Panc1 (cell line): ENCODE measurements at regions not wholly inside any gene's neighbourhood (a gene's known extent, or its start where the extent isn't known, plus 50 kb on each side); places are given as distances from the start of the nearest gene placed in this dataset.

Experiments used
- ATAC-seq: fragments of 200-7000 bp; cut with Tn5 transposase; 2 replicates; pipeline ENCODE4 v1.9.1; 2020; ENCODE audit warnings: mild to moderate bottlenecking, moderate library complexity
- BruUV-seq: library from RNA; stranded (reverse); fragments of 400-500 nt; replicated peaks from 2 replicates; lab custom pipeline; 2021; lab: Mats Ljungman, UMichigan
- CTCF ChIA-PET: fragments of 300-600 bp; sonication (Branson Sonifier 250); formaldehyde crosslinking; loops from one replicate; lab custom pipeline; 2022; ENCODE audit warnings: antibody characterized with exemption; lab: Charles Lee
- POLR2A ChIA-PET: fragments of 300-600 bp; sonication (Branson Sonifier 250); formaldehyde crosslinking; loops from one replicate; lab custom pipeline; 2022; ENCODE audit warnings: antibody characterized with exemption; lab: Charles Lee
- DNase-seq: peaks from one replicate; pipeline ENCODE4 v3.0.0-alpha.2; 2010; ENCODE audit warnings: low read depth, low spot score
- H3K27ac ChIP-seq: 2 replicates; pipeline ENCODE4 v1.5.1; 2011; ENCODE audit warnings: mild to moderate bottlenecking, low read length, inconsistent platforms
- H3K27me3 ChIP-seq: fragments of 200-500 bp; sonication (Bioruptor generic); 2 replicates; pipeline ENCODE4 v1.6.0; 2014; ENCODE audit warnings: low read length, inconsistent platforms; ENCODE audit not compliant: control insufficient read depth, insufficient read depth
- H3K36me3 ChIP-seq: fragments of 200-500 bp; sonication (Bioruptor generic); 2 replicates; pipeline ENCODE4 v1.5.1; 2014; ENCODE audit warnings: inconsistent platforms, mild to moderate bottlenecking, low read length, moderate library complexity; ENCODE audit not compliant: control insufficient read depth, insufficient read depth
- H3K4me1 ChIP-seq: 2 replicates; pipeline ENCODE4 v1.5.1; 2011; ENCODE audit warnings: inconsistent platforms, mild to moderate bottlenecking, low read length, moderate library complexity; ENCODE audit not compliant: control insufficient read depth, insufficient read depth
- H3K4me3 ChIP-seq, 2 experiments: 2 replicates each; pipeline ENCODE4 v1.5.1; 2011 to 2012; ENCODE audit warnings: low read depth in 2 of 2, low read length in 2 of 2, mild to moderate bottlenecking in 2 of 2, inconsistent platforms in 1 of 2, moderate library complexity in 1 of 2
- H3K9me3 ChIP-seq: fragments of 200-500 bp; sonication (Bioruptor generic); 2 replicates; pipeline ENCODE4 v1.5.1; 2014; ENCODE audit warnings: low read depth, mild to moderate bottlenecking, inconsistent platforms, low read length, moderate library complexity; ENCODE audit not compliant: control insufficient read depth, insufficient read depth
- POLR2AphosphoS5 ChIP-seq: IDR thresholded peaks from 2 replicates; pipeline ENCODE4 v1.6.1; 2012; ENCODE audit warnings: mild to moderate bottlenecking, low read depth, low read length, moderate library complexity
- SIN3A ChIP-seq: IDR thresholded peaks from 2 replicates; pipeline ENCODE4 v1.6.1; 2012; ENCODE audit warnings: low read depth, mild to moderate bottlenecking, low read length, moderate library complexity, borderline replicate concordance; ENCODE audit not compliant: insufficient read depth
- TCF7L2 ChIP-seq: IDR thresholded peaks from 2 replicates; pipeline ENCODE4 v1.6.1; 2011; ENCODE audit warnings: mild to moderate bottlenecking, low read depth, low read length, inconsistent platforms
- in situ Hi-C: cut with HindIII; loops from 2 replicates; pipeline ENCODE4 v1.10.0; 2016; ENCODE audit warnings: low sequenced_read_pairs, low pct_unique_long_range_greater_than_20kb
- intact Hi-C: fragments of 100-400 bp; cut with micrococcal nuclease; formaldehyde crosslinking; loops from one replicate; pipeline ENCODE4 v1.10.0; 2022; ENCODE audit not compliant: unreplicated experiment
- TF ChIP-seq, protein P1 (sequence below): fragments of 450-650 bp; IDR thresholded peaks from 2 replicates; pipeline ENCODE4 v1.5.1; 2017; ENCODE audit warnings: mild to moderate bottlenecking
- TF ChIP-seq, protein P2 (sequence below), 2 experiments: IDR thresholded peaks; 2 replicates each; pipeline ENCODE4 v1.6.1; 2011 to 2012; ENCODE audit warnings: low read depth in 2 of 2, control low read depth in 1 of 2, low read length in 1 of 2, mild to moderate bottlenecking in 1 of 2, moderate library complexity in 1 of 2; ENCODE audit not compliant: insufficient read depth in 1 of 2

DNA sequence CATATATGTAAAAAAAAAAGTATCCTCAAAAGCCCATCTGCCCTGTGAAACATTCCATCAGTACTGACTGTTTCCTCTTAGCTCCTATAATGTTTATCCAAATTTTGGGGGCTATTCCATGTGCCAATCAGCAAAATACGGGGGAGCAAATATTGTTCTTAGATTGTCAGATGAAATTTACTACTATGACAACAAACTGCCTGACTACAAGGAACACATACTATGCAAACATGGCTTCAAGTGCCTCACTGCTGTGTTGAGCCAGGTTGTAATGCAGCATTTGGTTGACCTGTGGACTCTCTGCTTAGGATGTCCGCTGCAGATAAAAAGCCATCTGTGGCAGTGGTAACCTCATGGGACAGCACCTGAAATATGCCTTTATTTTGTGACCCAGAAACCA, 98.2 kb upstream of the SCEL start:
- ChIA-PET POLR2A (no interaction called here), CTCF (no interaction called here)
- no TSS peak for BruUV-seq
- intact Hi-C loops (no loop called here), in situ Hi-C loops (no loop called here)
- Histone ChIP-seq H3K27me3 (no peaks in the 10 kb centered on the region), H3K9me3 (no peaks in the 10 kb centered on the region), H3K4me3 (no peak overlapping the region), H3K4me1 (no peaks in the 10 kb centered on the region), H3K36me3 (no peaks in the 10 kb centered on the region), H3K27ac (no peak overlapping the region)
- TF ChIP-seq SIN3A (no peak), POLR2AphosphoS5 (no peak), TCF7L2 (no peak)
- TF ChIP-seq, protein P1, sequence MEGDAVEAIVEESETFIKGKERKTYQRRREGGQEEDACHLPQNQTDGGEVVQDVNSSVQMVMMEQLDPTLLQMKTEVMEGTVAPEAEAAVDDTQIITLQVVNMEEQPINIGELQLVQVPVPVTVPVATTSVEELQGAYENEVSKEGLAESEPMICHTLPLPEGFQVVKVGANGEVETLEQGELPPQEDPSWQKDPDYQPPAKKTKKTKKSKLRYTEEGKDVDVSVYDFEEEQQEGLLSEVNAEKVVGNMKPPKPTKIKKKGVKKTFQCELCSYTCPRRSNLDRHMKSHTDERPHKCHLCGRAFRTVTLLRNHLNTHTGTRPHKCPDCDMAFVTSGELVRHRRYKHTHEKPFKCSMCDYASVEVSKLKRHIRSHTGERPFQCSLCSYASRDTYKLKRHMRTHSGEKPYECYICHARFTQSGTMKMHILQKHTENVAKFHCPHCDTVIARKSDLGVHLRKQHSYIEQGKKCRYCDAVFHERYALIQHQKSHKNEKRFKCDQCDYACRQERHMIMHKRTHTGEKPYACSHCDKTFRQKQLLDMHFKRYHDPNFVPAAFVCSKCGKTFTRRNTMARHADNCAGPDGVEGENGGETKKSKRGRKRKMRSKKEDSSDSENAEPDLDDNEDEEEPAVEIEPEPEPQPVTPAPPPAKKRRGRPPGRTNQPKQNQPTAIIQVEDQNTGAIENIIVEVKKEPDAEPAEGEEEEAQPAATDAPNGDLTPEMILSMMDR: no peak
- TF ChIP-seq, protein P2, sequence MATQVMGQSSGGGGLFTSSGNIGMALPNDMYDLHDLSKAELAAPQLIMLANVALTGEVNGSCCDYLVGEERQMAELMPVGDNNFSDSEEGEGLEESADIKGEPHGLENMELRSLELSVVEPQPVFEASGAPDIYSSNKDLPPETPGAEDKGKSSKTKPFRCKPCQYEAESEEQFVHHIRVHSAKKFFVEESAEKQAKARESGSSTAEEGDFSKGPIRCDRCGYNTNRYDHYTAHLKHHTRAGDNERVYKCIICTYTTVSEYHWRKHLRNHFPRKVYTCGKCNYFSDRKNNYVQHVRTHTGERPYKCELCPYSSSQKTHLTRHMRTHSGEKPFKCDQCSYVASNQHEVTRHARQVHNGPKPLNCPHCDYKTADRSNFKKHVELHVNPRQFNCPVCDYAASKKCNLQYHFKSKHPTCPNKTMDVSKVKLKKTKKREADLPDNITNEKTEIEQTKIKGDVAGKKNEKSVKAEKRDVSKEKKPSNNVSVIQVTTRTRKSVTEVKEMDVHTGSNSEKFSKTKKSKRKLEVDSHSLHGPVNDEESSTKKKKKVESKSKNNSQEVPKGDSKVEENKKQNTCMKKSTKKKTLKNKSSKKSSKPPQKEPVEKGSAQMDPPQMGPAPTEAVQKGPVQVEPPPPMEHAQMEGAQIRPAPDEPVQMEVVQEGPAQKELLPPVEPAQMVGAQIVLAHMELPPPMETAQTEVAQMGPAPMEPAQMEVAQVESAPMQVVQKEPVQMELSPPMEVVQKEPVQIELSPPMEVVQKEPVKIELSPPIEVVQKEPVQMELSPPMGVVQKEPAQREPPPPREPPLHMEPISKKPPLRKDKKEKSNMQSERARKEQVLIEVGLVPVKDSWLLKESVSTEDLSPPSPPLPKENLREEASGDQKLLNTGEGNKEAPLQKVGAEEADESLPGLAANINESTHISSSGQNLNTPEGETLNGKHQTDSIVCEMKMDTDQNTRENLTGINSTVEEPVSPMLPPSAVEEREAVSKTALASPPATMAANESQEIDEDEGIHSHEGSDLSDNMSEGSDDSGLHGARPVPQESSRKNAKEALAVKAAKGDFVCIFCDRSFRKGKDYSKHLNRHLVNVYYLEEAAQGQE (IDR thresholded peaks at IDR 0.05; ENCODE audit: insufficient read depth in 1 of 2, low read depth in 2 of 2, low read length in 1 of 2): no peak
- ATAC-seq: no peak
- DNase-seq: no peak

DNA sequence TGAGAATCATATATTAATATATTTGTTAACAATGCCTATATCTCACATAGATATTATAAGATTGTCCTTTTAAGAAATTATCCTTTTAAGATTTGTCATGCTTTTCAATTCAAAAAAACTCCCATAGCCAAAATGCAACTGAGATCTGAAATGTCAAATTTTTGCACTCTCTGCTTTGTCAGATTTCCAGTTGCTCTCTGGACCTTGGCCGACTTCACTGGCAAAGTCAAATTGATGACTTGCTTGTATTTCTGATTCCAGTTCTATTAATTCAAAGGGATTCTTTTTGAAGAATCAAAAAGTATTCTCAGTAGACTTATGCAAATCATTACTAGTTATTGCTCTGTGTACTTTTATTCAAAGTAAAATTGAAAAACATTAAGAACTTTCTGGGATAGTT, 101.2 kb upstream of the SCEL start:
- no peaks in the 10 kb centered on the region for H3K4me1 ChIP-seq
- no peaks in the 10 kb centered on the region for H3K27me3 ChIP-seq
- POLR2A ChIA-PET: no interaction called here
- BruUV-seq: no TSS peak
- ATAC-seq: no peak
- CTCF ChIA-PET: no interaction called here
- intact Hi-C loops (no loop called here), in situ Hi-C loops (no loop called here)
- H3K9me3 ChIP-seq: no peaks in the 10 kb centered on the region
- DNase-seq: no peak
- TF ChIP-seq SIN3A: no peak
- no peak for TF ChIP-seq TCF7L2
- TF ChIP-seq, protein P2 (IDR thresholded peaks at IDR 0.05; ENCODE audit: insufficient read depth in 1 of 2, low read depth in 2 of 2, low read length in 1 of 2): no peak
- TF ChIP-seq, protein P1: no peak
- TF ChIP-seq POLR2AphosphoS5: no peak
- H3K27ac ChIP-seq: no peak overlapping the region
- H3K4me3 ChIP-seq: no peak overlapping the region
- no peaks in the 10 kb centered on the region for H3K36me3 ChIP-seq
